ENCODE measurements at regions not wholly inside any gene's neighbourhood (a gene's known extent, or its start where the extent isn't known, plus 50 kb on each side); places are given as distances from the start of the nearest gene placed in this dataset.

DNA sequence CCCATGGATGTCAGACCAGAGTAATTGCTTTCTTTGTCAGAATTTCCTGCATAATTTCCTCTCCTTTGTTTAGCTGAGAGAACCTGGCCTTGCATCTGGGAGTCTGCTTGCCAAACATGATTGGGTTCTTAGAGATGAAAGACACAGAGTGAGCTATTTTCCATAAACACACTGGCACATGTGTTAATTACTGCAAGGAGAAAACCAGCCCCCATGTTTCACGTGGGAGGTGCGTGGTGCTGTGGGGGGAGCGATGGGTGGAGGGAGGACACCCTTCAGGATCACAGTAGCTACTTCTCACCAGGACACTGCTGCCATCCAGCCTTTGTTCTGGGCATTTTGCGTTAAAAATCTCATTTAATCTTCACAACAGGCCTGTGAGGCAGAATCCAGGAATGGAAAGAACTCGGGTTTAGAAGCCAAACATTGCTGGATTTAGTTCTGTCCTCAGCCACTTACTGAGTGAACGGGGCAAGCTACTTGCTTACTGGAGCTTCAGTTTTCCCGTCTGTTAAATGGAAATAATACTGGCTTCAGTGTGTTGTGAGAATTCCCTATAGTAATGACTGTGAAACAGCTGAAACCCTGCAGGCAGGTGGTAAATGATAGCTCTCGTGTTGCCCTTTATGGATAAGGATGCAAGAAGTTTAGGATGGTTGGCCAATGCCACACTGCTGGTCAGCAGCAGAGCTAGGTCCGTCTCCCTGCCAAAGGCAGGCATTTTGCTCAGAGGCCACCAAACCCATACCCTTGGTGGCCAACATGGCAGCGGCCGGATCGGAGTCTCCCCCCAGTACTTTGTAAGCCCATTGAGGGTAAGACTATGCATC lies 100.1 kb upstream of the ASAP2 start:
- CTCF ChIA-PET: no interaction called here
- H3K4me2 ChIP-seq (ENCODE audit: low read length): no peak overlapping the region
- no peaks in the 10 kb centered on the region for H4K20me1 ChIP-seq (ENCODE audit: low read length)

GRCh38 chr2:9105601-9106337 lies 100.8 kb upstream of the ASAP2 start:
- TF ChIP-seq CTCF (conservative IDR thresholded peaks at IDR 0.05; ENCODE audit: low read depth, low read length) (no peak), EZH2phosphoT487 (IDR thresholded peaks at IDR 0.05; ENCODE audit: borderline replicate concordance, low read length) (no peak), EZH2 (IDR thresholded peaks at IDR 0.05; ENCODE audit: low read length, unreplicated experiment) (no peak)
- H3K9me3 ChIP-seq (ENCODE audit: low read length): no peaks in the 10 kb centered on the region
- no peak overlapping the region for H3K4me2 ChIP-seq (ENCODE audit: low read length)
- intact Hi-C loops (cut with micrococcal nuclease): no loop called here
- no peaks in the 10 kb centered on the region for H3K79me2 ChIP-seq (ENCODE audit: low read length)
- H3K9ac ChIP-seq (ENCODE audit: low read length): no peak overlapping the region
- BruUV-seq (replicated peaks): no TSS peak
- no peaks in the 10 kb centered on the region for H3K9me2 ChIP-seq (replicated peaks; ENCODE audit: low read length)
- H4K20me1 ChIP-seq (ENCODE audit: low read length): no peaks in the 10 kb centered on the region
- no peaks in the 10 kb centered on the region for H3K36me3 ChIP-seq (ENCODE audit: low read depth, low read length)
- POLR2A ChIA-PET (ENCODE audit: unreplicated experiment): no interaction called here
- H3K4me1 ChIP-seq (ENCODE audit: insufficient read depth, low read length): peaks cover 51% of the 10 kb centered on the region
- CTCF ChIA-PET: no interaction called here
- H2AFZ ChIP-seq (ENCODE audit: low read length): no peak overlapping the region
- no peak overlapping the region for H3K4me3 ChIP-seq (ENCODE audit: low read length)
- no peak for ATAC-seq
- peak overlapping the region; percentile 9; the same call in 1 of the 2 replicates for H3K27ac ChIP-seq (ENCODE audit: low read length)
- DNase-seq: no peak
- no peaks in the 10 kb centered on the region for H3K27me3 ChIP-seq (ENCODE audit: low read length)
- H3F3A ChIP-seq (ENCODE audit: low read length, unreplicated experiment): peaks cover 7% of the 10 kb centered on the region

More for the DNA sequence above, 100.1 kb upstream of the ASAP2 start:
- Histone ChIP-seq H3K27me3 (ENCODE audit: low read length) (no peaks in the 10 kb centered on the region), H3K27ac (ENCODE audit: low read length) (no peak overlapping the region), H3K79me2 (ENCODE audit: low read length) (no peaks in the 10 kb centered on the region), H3K9me2 (replicated peaks; ENCODE audit: low read length) (no peaks in the 10 kb centered on the region), H3K4me3 (ENCODE audit: low read length) (no peak overlapping the region), H3F3A (ENCODE audit: low read length, unreplicated experiment) (peaks cover 7% of the 10 kb centered on the region), H2AFZ (ENCODE audit: low read length) (no peak overlapping the region), H3K9me3 (ENCODE audit: low read length) (no peaks in the 10 kb centered on the region), H3K9ac (ENCODE audit: low read length) (no peak overlapping the region), H3K4me1 (ENCODE audit: insufficient read depth, low read length) (peaks cover 59% of the 10 kb centered on the region), H3K36me3 (ENCODE audit: low read depth, low read length) (no peaks in the 10 kb centered on the region)
- no peak for TF ChIP-seq CTCF (conservative IDR thresholded peaks at IDR 0.05; ENCODE audit: low read depth, low read length)
- TF ChIP-seq EZH2 (IDR thresholded peaks at IDR 0.05; ENCODE audit: low read length, unreplicated experiment): no peak
- TF ChIP-seq EZH2phosphoT487 (IDR thresholded peaks at IDR 0.05; ENCODE audit: borderline replicate concordance, low read length): no peak
- DNase-seq (no peak), ATAC-seq (no peak)
- BruUV-seq (replicated peaks): no TSS peak
- POLR2A ChIA-PET (ENCODE audit: unreplicated experiment): no interaction called here
- intact Hi-C loops (cut with micrococcal nuclease): no loop called here

All from PC-3 (cell line).